Stomach (tissue), 8 donors: ENCODE measurements at regions not wholly inside any gene's neighbourhood (a gene's known extent, or its start where the extent isn't known, plus 50 kb on each side); places are given as distances from the start of the nearest gene placed in this dataset.

Experiments
- DNase-seq, 2 donors: peaks; one replicate each; pipeline versions ENCODE4 v3.0.0 to v3.0.0-alpha.2; 2013 to 2019
- H3K27ac ChIP-seq, 5 donors: fragments of 200-600 bp in 4 of 5; sonication (generic) in 4 of 5; one replicate each; pipeline ENCODE4 v1.5.1; 2013 to 2019; ENCODE audit warnings: mild to moderate bottlenecking in 1 of 5, moderate library complexity in 1 of 5
- H3K27me3 ChIP-seq, 3 donors: fragments of 200-600 bp; sonication (generic); one replicate each; pipeline ENCODE4 v1.5.1; 2017 to 2019; ENCODE audit warnings: mixed run types in 1 of 3
- H3K36me3 ChIP-seq, 4 donors: fragments of 200-600 bp; sonication (generic); 1 replicate in 3 of 4; 2 replicates in 1 of 4; pipeline ENCODE4 v1.5.1; 2016 to 2019
- H3K4me1 ChIP-seq, 4 donors: fragments of 200-600 bp; sonication (generic); one replicate each; pipeline ENCODE4 v1.5.1; 2016 to 2019
- H3K4me3 ChIP-seq, 4 donors: fragments of 200-600 bp; sonication (generic) in 3 of 4; one replicate each; pipeline ENCODE4 v1.5.1; 2016 to 2019; ENCODE audit warnings: mild to moderate bottlenecking in 1 of 4
- H3K9me3 ChIP-seq, 4 donors: fragments of 200-600 bp; sonication (generic); one replicate each; pipeline ENCODE4 v1.5.1; 2016 to 2019
- CTCF ChIP-seq, 7 experiments: fragments of 450-650 bp in 4 of 7; fragments of 200-600 bp in 3 of 7; sonication (generic) in 3 of 7; IDR thresholded peaks; one replicate each; pipeline ENCODE4 v1.5.1; 2016 to 2019; ENCODE audit warnings: antibody characterized with exemption in 7 of 7, control low read depth in 2 of 7, mild to moderate bottlenecking in 1 of 7
- EP300 ChIP-seq: sonication (generic); formaldehyde crosslinking; IDR thresholded peaks from one replicate; pipeline ENCODE4 v1.6.1; 2017; ENCODE audit warnings: antibody characterized with exemption
- POLR2A ChIP-seq, 4 donors: fragments of 450-650 bp; IDR thresholded peaks; one replicate each; pipeline ENCODE4 v1.6.1; 2016; ENCODE audit warnings: antibody characterized with exemption in 4 of 4, control low read depth in 2 of 4, mild to moderate bottlenecking in 1 of 4, moderate library complexity in 1 of 4
- POLR2AphosphoS5 ChIP-seq, 3 donors: sonication (generic); formaldehyde crosslinking; IDR thresholded peaks; one replicate each; pipeline ENCODE4 v1.6.1; 2016; ENCODE audit warnings: antibody characterized with exemption in 3 of 3
- WGBS, 5 donors: extraction: QIAGEN DNeasy Blood & Tissue Kit in 3 of 5; methylation state at CpG; one replicate each; pipeline versions ENCODE4 v1.1.5 to v1.1.7; 2013 to 2018; 5-methylcytosine and 5-hydroxymethylcytosine counted together
- intact Hi-C: fragments of 100-400 bp; cut with DNase I; formaldehyde crosslinking; loops from one replicate; pipeline ENCODE4 v1.15.1; 2023; ENCODE audit warnings: low total_unique reads
- donor health status: healthy with polysubstance abuse.
- donor health status: Bipolar disorder and iron deficiency.
- donor health status: healthy.

- no peaks in the 10 kb centered on the region for H3K36me3 ChIP-seq
- no peaks in the 10 kb centered on the region for H3K9me3 ChIP-seq
- TF ChIP-seq POLR2A (IDR thresholded peaks at IDR 0.05) (no peak), EP300 (no peak), POLR2AphosphoS5 (IDR thresholded peaks at IDR 0.05) (no peak), CTCF (IDR thresholded peaks at IDR 0.05) (no peak)
- DNase-seq: no peak
- no peak overlapping the region for H3K4me3 ChIP-seq
- 60 to 81% (median 79%) methylated on average over 4 of the region's 4 CpGs for WGBS, 5 donors
- no peaks in the 10 kb centered on the region for H3K4me1 ChIP-seq
- intact Hi-C loops: no loop called here
- H3K27ac ChIP-seq: no peak overlapping the region
- H3K27me3 ChIP-seq: no peaks in the 10 kb centered on the region
Measured at GRCh38 chr13:105817498-105817897, 718.0 kb downstream of the EFNB2 start.

GRCh38 chr13:105816994-105817393 lies 718.5 kb downstream of the EFNB2 start:
- H3K4me1 ChIP-seq: no peaks in the 10 kb centered on the region
- H3K4me3 ChIP-seq: no peak overlapping the region
- H3K36me3 ChIP-seq: no peaks in the 10 kb centered on the region
- H3K27me3 ChIP-seq: no peaks in the 10 kb centered on the region
- 72 to 79% (median 77%) methylated on average over 4 of the region's 4 CpGs for WGBS, 5 donors
- intact Hi-C loops: no loop called here
- H3K27ac ChIP-seq: no peak overlapping the region
- no peak for DNase-seq
- no peaks in the 10 kb centered on the region for H3K9me3 ChIP-seq
- TF ChIP-seq POLR2A (IDR thresholded peaks at IDR 0.05) (no peak), CTCF (IDR thresholded peaks at IDR 0.05) (no peak), POLR2AphosphoS5 (IDR thresholded peaks at IDR 0.05) (no peak), EP300 (no peak)

- Histone ChIP-seq H3K4me3 (no peak overlapping the region), H3K27ac (no peak overlapping the region), H3K9me3 (no peaks in the 10 kb centered on the region), H3K4me1 (no peaks in the 10 kb centered on the region), H3K36me3 (no peaks in the 10 kb centered on the region), H3K27me3 (no peaks in the 10 kb centered on the region)
- TF ChIP-seq POLR2A (IDR thresholded peaks at IDR 0.05) (no peak), POLR2AphosphoS5 (IDR thresholded peaks at IDR 0.05) (no peak), EP300 (no peak), CTCF (IDR thresholded peaks at IDR 0.05) (no peak)
- 18 to 60% (median 39%) methylated on average over 4 of the region's 4 CpGs for WGBS, 5 donors
- intact Hi-C loops: no loop called here
- DNase-seq: no peak
Measured at GRCh38 chr13:105814902-105815250, 720.6 kb downstream of the EFNB2 start.

- intact Hi-C loops: no loop called here
- 58 to 75% (median 72%) methylated on average over 5 of the region's 5 CpGs for WGBS, 5 donors
- H3K4me3 ChIP-seq: no peak overlapping the region
- H3K27ac ChIP-seq: no peak overlapping the region
- no peaks in the 10 kb centered on the region for H3K36me3 ChIP-seq
- H3K9me3 ChIP-seq: no peaks in the 10 kb centered on the region
- TF ChIP-seq EP300 (no peak), POLR2AphosphoS5 (IDR thresholded peaks at IDR 0.05) (no peak), CTCF (IDR thresholded peaks at IDR 0.05) (no peak), POLR2A (IDR thresholded peaks at IDR 0.05) (no peak)
- DNase-seq: no peak
- no peaks in the 10 kb centered on the region for H3K27me3 ChIP-seq
- H3K4me1 ChIP-seq: no peaks in the 10 kb centered on the region
Measured at GRCh38 chr13:105814219-105814901, 721.1 kb downstream of the EFNB2 start.
